C4-2B (cell line): ENCODE measurements at regions not wholly inside any gene's neighbourhood (a gene's known extent, or its start where the extent isn't known, plus 50 kb on each side); places are given as distances from the start of the nearest gene placed in this dataset.

Experiments
- ZFX ChIP-seq: fragments of 450-650 bp; IDR thresholded peaks from 2 replicates; pipeline ENCODE4 v1.6.1; 2017
- TF ChIP-seq, protein P1 (sequence below): fragments of 450-650 bp; conservative IDR thresholded peaks from 2 replicates; pipeline ENCODE4 v1.5.1; 2017; ENCODE audit warnings: mild to moderate bottlenecking

- TF ChIP-seq, protein P1, sequence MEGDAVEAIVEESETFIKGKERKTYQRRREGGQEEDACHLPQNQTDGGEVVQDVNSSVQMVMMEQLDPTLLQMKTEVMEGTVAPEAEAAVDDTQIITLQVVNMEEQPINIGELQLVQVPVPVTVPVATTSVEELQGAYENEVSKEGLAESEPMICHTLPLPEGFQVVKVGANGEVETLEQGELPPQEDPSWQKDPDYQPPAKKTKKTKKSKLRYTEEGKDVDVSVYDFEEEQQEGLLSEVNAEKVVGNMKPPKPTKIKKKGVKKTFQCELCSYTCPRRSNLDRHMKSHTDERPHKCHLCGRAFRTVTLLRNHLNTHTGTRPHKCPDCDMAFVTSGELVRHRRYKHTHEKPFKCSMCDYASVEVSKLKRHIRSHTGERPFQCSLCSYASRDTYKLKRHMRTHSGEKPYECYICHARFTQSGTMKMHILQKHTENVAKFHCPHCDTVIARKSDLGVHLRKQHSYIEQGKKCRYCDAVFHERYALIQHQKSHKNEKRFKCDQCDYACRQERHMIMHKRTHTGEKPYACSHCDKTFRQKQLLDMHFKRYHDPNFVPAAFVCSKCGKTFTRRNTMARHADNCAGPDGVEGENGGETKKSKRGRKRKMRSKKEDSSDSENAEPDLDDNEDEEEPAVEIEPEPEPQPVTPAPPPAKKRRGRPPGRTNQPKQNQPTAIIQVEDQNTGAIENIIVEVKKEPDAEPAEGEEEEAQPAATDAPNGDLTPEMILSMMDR = no peak
- no peak for TF ChIP-seq ZFX
Measured at GRCh38 chr5:117435203-117435602, 860.6 kb upstream of the SEMA6A start.
